Activated CD4-positive, alpha-beta memory T cell treated with anti-CD3 and anti-CD28 coated beads for 36 hours (primary cell): ENCODE measurements at regions not wholly inside any gene's neighbourhood (a gene's known extent, or its start where the extent isn't known, plus 50 kb on each side); places are given as distances from the start of the nearest gene placed in this dataset.
A peak's percentile ranks its signal among the peaks of the same experiment; 100 is the strongest.

Source experiments
- CTCF ChIA-PET: fragments of 350-600 bp; sonication (Branson Sonifier 250); formaldehyde crosslinking; loops from one replicate; lab custom pipeline; 2021; ENCODE audit warnings: antibody characterized with exemption, inconsistent platforms; lab: Charles Lee
- POLR2A ChIA-PET: fragments of 350-600 bp; sonication (Branson Sonifier 250); formaldehyde crosslinking; loops from one replicate; lab custom pipeline; 2021; ENCODE audit warnings: antibody characterized with exemption; lab: Charles Lee
- DNase-seq: peaks from one replicate; pipeline ENCODE4 v3.0.0-alpha.2; 2020
- H3K27ac Mint-ChIP-seq: one replicate; pipeline ENCODE4 v1.8.0; 2021; ENCODE audit warnings: mixed read lengths
- H3K27me3 Mint-ChIP-seq: one replicate; pipeline ENCODE4 v1.8.0; 2021; ENCODE audit warnings: mixed read lengths
- H3K36me3 Mint-ChIP-seq: one replicate; pipeline ENCODE4 v1.8.0; 2021; ENCODE audit warnings: mixed read lengths
- H3K4me1 Mint-ChIP-seq: one replicate; pipeline ENCODE4 v1.8.0; 2021; ENCODE audit warnings: low read depth, mixed read lengths
- H3K4me3 Mint-ChIP-seq: one replicate; pipeline ENCODE4 v1.8.0; 2021; ENCODE audit warnings: mild to moderate bottlenecking, mixed read lengths
- H3K9me3 Mint-ChIP-seq: one replicate; pipeline ENCODE4 v1.8.0; 2021; ENCODE audit warnings: mixed read lengths
- intact Hi-C: fragments of 100-400 bp; cut with micrococcal nuclease; formaldehyde crosslinking; loops from one replicate; pipeline ENCODE4 v1.15.1; 2023

DNA sequence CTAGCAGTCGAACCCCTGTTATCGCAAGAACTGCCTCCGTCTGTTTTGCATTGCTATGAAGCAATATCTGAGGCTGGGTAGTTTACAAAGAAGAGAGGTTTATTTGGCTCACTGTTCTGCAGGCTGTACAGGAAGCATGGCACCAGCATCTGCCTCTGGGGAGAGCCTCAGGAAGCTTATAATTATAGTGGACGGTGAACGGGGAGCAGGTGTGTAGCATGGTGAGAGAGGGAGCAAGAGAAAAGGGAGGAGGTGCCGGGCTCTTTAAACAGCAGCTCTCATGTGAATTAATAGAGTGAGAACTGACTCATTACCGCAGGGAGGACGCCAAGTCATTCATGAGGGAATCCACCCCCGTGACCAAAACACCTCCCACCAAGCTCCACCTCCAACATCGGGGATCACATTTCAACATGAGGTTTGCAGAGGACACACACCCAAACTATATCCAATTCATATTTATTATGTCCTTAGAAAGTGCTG, 172.6 kb upstream of the KCNG1 start:
- no peak overlapping the region for H3K4me3 Mint-ChIP-seq
- DNase-seq: peak; percentile 20
- intact Hi-C loops: no loop called here

GRCh38 chr20:51193066-51193772, 170.3 kb upstream of the KCNG1 start:
- Mint-ChIP-seq H3K27me3 (peaks cover 15% of the 10 kb centered on the region), H3K27ac (no peak overlapping the region), H3K4me3 (no peak overlapping the region), H3K9me3 (no peaks in the 10 kb centered on the region), H3K36me3 (no peaks in the 10 kb centered on the region), H3K4me1 (no peaks in the 10 kb centered on the region)
- DNase-seq: no peak
- intact Hi-C loops: no loop called here
- CTCF ChIA-PET: no interaction called here
- POLR2A ChIA-PET: no interaction called here

More for the DNA sequence above, 172.6 kb upstream of the KCNG1 start:
- Mint-ChIP-seq H3K4me1 (no peaks in the 10 kb centered on the region), H3K27ac (no peak overlapping the region), H3K9me3 (no peaks in the 10 kb centered on the region), H3K27me3 (peaks cover 10% of the 10 kb centered on the region), H3K36me3 (no peaks in the 10 kb centered on the region)
- CTCF ChIA-PET: interaction anchor here (1.0 kb wide), 1 partner anchor 9 kb away, joined by 3 read pairs; no protein-coding TSS in a partner anchor
- POLR2A ChIA-PET: no interaction called here

DNA sequence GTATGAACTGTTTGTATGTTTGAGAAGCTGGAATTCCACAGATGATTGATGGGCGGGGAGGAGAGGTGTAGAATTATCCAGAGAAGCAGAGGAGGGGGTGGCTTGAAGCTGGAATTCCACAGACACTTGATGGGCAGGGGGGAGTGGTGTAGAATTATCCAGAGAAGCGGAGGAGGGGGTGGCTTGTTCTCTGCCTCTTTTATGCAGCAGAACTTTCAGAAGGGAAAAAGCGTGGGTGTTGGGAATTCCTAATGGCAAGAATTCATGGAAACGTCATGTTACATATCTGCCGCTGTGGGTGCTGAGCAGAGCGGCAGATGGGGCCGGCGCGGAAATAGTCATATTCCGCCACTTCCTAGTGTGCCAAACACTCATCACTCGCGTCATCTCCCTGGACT, 167.9 kb upstream of the KCNG1 start:
- Mint-ChIP-seq H3K36me3 (no peaks in the 10 kb centered on the region), H3K4me3 (no peak overlapping the region), H3K4me1 (no peaks in the 10 kb centered on the region), H3K27me3 (peaks cover 16% of the 10 kb centered on the region), H3K9me3 (no peaks in the 10 kb centered on the region), H3K27ac (no peak overlapping the region)
- CTCF ChIA-PET: no interaction called here
- intact Hi-C loops: no loop called here
- POLR2A ChIA-PET: no interaction called here
- no peak for DNase-seq

DNA sequence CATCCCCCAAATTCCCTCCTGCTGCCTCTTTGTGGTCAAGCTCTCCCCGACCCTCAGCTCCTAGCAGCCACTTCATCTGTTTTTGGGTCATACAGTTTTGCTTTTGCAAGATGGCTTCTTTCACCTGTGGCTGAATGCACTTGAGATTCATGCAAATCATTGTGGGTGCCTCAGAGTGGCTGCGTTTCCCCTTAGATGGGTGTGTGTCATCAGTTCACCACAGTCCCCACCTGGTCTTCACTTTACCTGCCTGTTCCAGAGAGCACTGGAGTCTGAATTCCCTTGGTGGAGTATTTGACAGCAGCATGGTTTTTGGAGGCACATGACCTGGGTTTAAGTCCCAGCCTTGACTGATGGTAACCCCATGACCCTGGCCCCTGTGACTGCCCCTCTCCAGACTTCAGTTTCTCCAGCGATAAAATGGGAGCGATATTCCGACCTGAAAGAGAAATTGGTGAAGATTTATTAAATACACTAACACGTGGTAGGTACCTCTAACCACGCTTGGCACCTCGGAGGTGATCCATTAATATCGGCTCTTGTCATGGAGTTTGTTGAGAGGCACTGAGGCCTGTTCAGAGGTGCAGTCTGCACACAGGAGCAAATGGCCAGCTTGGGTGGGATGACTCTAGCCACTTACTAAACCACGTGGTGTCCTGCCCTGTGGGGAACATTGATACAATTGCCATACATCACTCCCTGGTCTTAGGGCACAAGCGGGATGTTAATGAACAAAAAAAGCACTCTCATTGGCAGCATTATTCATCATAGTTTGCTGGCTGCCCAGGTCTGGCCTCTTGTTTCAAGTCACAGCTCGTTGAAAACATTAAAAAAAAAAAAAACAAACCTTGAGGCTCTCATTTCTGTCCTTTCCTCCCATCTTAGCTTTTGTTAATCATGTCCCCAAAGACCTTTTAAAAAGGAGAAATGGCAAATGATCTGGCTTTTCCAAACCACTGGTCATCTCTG, 167.2 kb upstream of the KCNG1 start:
- Mint-ChIP-seq H3K27me3 (peaks cover 11% of the 10 kb centered on the region), H3K9me3 (no peaks in the 10 kb centered on the region), H3K4me1 (no peaks in the 10 kb centered on the region), H3K36me3 (no peaks in the 10 kb centered on the region), H3K27ac (no peak overlapping the region), H3K4me3 (no peak overlapping the region)
- ChIA-PET POLR2A (no interaction called here), CTCF (interaction anchor here (1.1 kb wide), 1 partner anchor 202 kb away, joined by 4 read pairs; no protein-coding TSS in a partner anchor)
- DNase-seq: no peak
- intact Hi-C loops: no loop called here

DNA sequence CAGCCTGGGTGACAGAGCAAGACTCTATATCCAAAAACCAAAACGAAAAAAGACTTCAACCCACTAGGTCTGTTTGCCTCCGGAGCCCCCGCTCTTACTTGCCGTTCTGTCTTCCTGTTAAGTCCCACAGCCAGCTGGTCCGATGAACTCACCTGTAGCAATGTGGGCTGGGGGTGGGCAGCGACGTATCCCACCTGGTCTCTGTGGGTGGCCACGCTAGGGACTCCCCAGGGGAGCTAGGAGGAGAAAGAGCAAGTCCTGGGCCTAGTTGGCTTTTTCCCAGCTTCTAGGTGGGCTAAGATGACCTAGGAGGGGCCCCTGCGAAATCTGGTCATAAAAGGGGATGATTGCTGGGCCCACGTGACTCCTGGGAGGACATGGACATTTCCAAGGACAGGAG, 166.0 kb upstream of the KCNG1 start:
- H3K27ac Mint-ChIP-seq: no peak overlapping the region
- no peaks in the 10 kb centered on the region for H3K36me3 Mint-ChIP-seq
- H3K27me3 Mint-ChIP-seq: peaks cover 10% of the 10 kb centered on the region
- no peak overlapping the region for H3K4me3 Mint-ChIP-seq
- no peaks in the 10 kb centered on the region for H3K4me1 Mint-ChIP-seq
- intact Hi-C loops: no loop called here
- ChIA-PET CTCF (interaction anchor here (1.1 kb wide), 1 partner anchor 201 kb away, joined by 4 read pairs; no protein-coding TSS in a partner anchor), POLR2A (no interaction called here)
- DNase-seq: no peak
- H3K9me3 Mint-ChIP-seq: no peaks in the 10 kb centered on the region

- POLR2A ChIA-PET: no interaction called here
- no peak for DNase-seq
- intact Hi-C loops: no loop called here
- Mint-ChIP-seq H3K36me3 (no peaks in the 10 kb centered on the region), H3K27ac (no peak overlapping the region), H3K9me3 (no peaks in the 10 kb centered on the region), H3K4me1 (no peaks in the 10 kb centered on the region), H3K4me3 (no peak overlapping the region), H3K27me3 (peaks cover 10% of the 10 kb centered on the region)
- CTCF ChIA-PET: no interaction called here
These were observed 164.4 kb upstream of the KCNG1 start for GRCh38 chr20:51187261-51187660.

DNA sequence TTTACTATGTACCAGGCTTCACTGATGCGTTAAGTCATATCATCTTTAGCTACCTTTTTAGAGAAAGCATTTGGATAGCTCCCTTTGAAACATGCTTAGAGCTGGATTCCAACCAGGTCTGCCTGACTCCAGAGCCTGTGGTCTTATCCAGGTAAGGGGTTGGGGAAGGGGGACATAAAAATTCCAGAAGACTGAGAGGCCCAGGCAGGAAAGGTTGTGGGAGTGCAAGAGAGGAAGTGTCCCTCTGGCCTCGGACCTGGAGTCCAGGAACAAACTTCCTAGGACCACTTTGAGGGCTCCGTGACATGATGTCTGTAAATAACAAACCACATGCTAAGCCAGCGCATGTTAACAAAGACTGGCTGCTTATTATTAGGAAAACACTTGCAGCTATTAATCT, 163.0 kb upstream of the KCNG1 start:
- no peaks in the 10 kb centered on the region for H3K9me3 Mint-ChIP-seq
- no peaks in the 10 kb centered on the region for H3K4me1 Mint-ChIP-seq
- H3K4me3 Mint-ChIP-seq: no peak overlapping the region
- no peaks in the 10 kb centered on the region for H3K36me3 Mint-ChIP-seq
- ChIA-PET POLR2A (no interaction called here), CTCF (no interaction called here)
- intact Hi-C loops: no loop called here
- peaks cover 16% of the 10 kb centered on the region for H3K27me3 Mint-ChIP-seq
- no peak overlapping the region for H3K27ac Mint-ChIP-seq
- no peak for DNase-seq

GRCh38 chr20:51185277-51185676, 162.4 kb upstream of the KCNG1 start:
- Mint-ChIP-seq H3K36me3 (no peaks in the 10 kb centered on the region), H3K9me3 (no peaks in the 10 kb centered on the region), H3K4me3 (no peak overlapping the region), H3K27me3 (peaks cover 17% of the 10 kb centered on the region), H3K4me1 (no peaks in the 10 kb centered on the region), H3K27ac (no peak overlapping the region)
- ChIA-PET POLR2A (no interaction called here), CTCF (no interaction called here)
- DNase-seq: no peak
- intact Hi-C loops: no loop called here

DNA sequence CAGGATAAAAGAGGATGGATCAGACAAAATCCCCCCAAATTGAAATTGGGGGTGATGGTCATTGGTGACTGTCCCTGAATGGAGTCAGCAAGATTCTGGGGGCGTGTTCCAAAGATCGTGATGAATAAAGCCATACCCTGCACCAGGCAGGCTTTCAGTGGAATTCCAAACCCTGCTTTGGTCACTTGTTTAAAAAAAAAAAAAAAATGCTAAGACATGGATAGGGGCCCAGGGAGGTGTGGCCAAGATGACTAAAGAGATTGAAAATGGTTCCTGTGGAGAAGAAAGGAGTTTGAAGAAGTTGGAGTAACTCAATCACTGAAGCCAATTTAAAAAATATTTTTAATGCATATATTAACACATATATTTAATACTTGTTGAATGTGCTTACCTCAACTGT, 161.4 kb upstream of the KCNG1 start:
- Mint-ChIP-seq H3K27me3 (peaks cover 14% of the 10 kb centered on the region), H3K4me1 (no peaks in the 10 kb centered on the region), H3K9me3 (no peaks in the 10 kb centered on the region), H3K4me3 (no peak overlapping the region), H3K27ac (no peak overlapping the region), H3K36me3 (no peaks in the 10 kb centered on the region)
- ChIA-PET POLR2A (no interaction called here), CTCF (no interaction called here)
- intact Hi-C loops: no loop called here
- no peak for DNase-seq

GRCh38 chr20:51183451-51183850, 160.5 kb upstream of the KCNG1 start:
- no peak overlapping the region for H3K27ac Mint-ChIP-seq
- no peaks in the 10 kb centered on the region for H3K36me3 Mint-ChIP-seq
- intact Hi-C loops: no loop called here
- no peak overlapping the region for H3K4me3 Mint-ChIP-seq
- H3K27me3 Mint-ChIP-seq: peaks cover 14% of the 10 kb centered on the region
- ChIA-PET CTCF (no interaction called here), POLR2A (no interaction called here)
- H3K9me3 Mint-ChIP-seq: no peaks in the 10 kb centered on the region
- no peaks in the 10 kb centered on the region for H3K4me1 Mint-ChIP-seq
- no peak for DNase-seq

DNA sequence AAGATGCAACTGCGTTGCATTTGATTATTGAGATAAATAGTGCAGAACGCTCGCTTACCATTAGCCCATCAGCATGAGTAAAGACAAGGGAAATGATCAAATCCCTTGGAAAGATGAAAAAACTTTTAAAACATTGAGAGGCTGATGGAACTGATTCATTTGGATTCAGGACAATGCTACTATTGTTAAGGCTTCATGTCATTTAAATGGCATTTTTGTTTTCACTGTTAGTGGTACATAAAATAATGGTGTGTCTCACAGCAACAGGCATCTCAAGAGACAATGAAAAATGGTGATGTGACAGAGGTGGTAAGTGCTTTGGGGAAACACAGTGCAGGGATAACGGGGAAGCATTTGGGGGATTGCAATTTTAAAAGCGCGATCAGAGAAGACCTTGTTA, 159.7 kb upstream of the KCNG1 start:
- DNase-seq: no peak
- ChIA-PET POLR2A (no interaction called here), CTCF (no interaction called here)
- H3K27ac Mint-ChIP-seq: no peak overlapping the region
- intact Hi-C loops: no loop called here
- H3K4me1 Mint-ChIP-seq: no peaks in the 10 kb centered on the region
- no peaks in the 10 kb centered on the region for H3K9me3 Mint-ChIP-seq
- H3K4me3 Mint-ChIP-seq: no peak overlapping the region
- H3K36me3 Mint-ChIP-seq: no peaks in the 10 kb centered on the region
- H3K27me3 Mint-ChIP-seq: peaks cover 14% of the 10 kb centered on the region

DNA sequence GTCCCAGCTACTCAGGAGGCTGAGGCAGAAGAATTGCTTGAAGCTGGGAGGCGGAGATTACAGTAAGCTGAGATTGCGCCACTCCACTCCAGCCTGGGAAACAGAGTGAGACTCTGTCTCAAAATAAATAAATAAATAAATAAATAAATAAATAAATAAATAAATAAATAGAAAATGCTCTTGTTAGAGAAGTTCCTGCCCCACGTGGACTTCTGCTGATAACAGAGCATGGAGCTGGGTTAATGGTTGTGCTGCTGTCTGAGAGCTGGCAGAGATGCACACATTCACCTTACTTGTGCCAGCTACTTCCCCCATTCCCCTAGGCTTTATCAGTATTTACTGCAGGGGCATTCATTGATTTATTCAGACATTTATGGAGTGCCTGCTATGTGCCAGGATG, 155.2 kb upstream of the KCNG1 start:
- Mint-ChIP-seq H3K36me3 (no peaks in the 10 kb centered on the region), H3K4me1 (no peaks in the 10 kb centered on the region), H3K27me3 (peaks cover 16% of the 10 kb centered on the region), H3K9me3 (no peaks in the 10 kb centered on the region), H3K27ac (no peak overlapping the region), H3K4me3 (no peak overlapping the region)
- CTCF ChIA-PET: no interaction called here
- intact Hi-C loops: no loop called here
- no peak for DNase-seq
- POLR2A ChIA-PET: no interaction called here
